CD4-positive, alpha-beta memory T cell (primary cell): ENCODE measurements at regions not wholly inside any gene's neighbourhood (a gene's known extent, or its start where the extent isn't known, plus 50 kb on each side); places are given as distances from the start of the nearest gene placed in this dataset.
"Not testable (repeated sequence)": the region's sequence is repeated elsewhere in the genome, so short reads cannot be mapped to it uniquely, and the experiment has no call there.

Experiments
- CTCF ChIA-PET: fragments of 350-600 bp; sonication (Branson Sonifier 250); formaldehyde crosslinking; loops from one replicate; lab custom pipeline; 2021; ENCODE audit warnings: inconsistent platforms; ENCODE audit not compliant: partially characterized antibody; lab: Charles Lee
- POLR2A ChIA-PET: fragments of 350-600 bp; sonication (Branson Sonifier 250); formaldehyde crosslinking; loops from one replicate; lab custom pipeline; 2021; ENCODE audit not compliant: partially characterized antibody; lab: Charles Lee
- DNase-seq, 5 donors: peaks; one replicate each; pipeline versions ENCODE4 v3.0.0 to v3.0.0-alpha.2; 2020 to 2022; ENCODE audit warnings: mixed read lengths in 1 of 5
- H3K27ac ChIP-seq: one replicate; pipeline ENCODE4 v1.7.0; 2013; ENCODE audit warnings: low read depth, low read length
- H3K27me3 ChIP-seq: 2 replicates; pipeline ENCODE4 v1.7.0; 2013; ENCODE audit warnings: mild to moderate bottlenecking, low read length, moderate library complexity; ENCODE audit not compliant: insufficient read depth
- H3K36me3 ChIP-seq: 2 replicates; pipeline ENCODE4 v1.7.0; 2013; ENCODE audit warnings: mild to moderate bottlenecking, low read length, moderate library complexity; ENCODE audit not compliant: insufficient read depth
- H3K4me1 ChIP-seq: 2 replicates; pipeline ENCODE4 v1.7.0; 2013; ENCODE audit warnings: mild to moderate bottlenecking, low read length, moderate library complexity; ENCODE audit not compliant: insufficient read depth
- H3K4me3 ChIP-seq, 2 donors: one replicate each; pipeline ENCODE4 v1.7.0; 2013; ENCODE audit warnings: low read length in 2 of 2, mild to moderate bottlenecking in 1 of 2
- H3K9me3 ChIP-seq, 2 donors: one replicate each; pipeline ENCODE4 v1.7.0; 2013; ENCODE audit warnings: low read length in 2 of 2, control low read depth in 1 of 2; ENCODE audit not compliant: control insufficient read depth in 1 of 2
- H3K27ac Mint-ChIP-seq, 7 donors: one replicate each; pipeline ENCODE4 v1.8.0; 2020 to 2021; ENCODE audit warnings: mixed read lengths in 7 of 7, mild to moderate bottlenecking in 6 of 7, inconsistent platforms in 3 of 7, moderate library complexity in 3 of 7
- H3K27me3 Mint-ChIP-seq, 2 donors: one replicate each; pipeline ENCODE4 v1.8.0; 2020 to 2021; ENCODE audit warnings: mixed read lengths in 2 of 2
- H3K36me3 Mint-ChIP-seq, 2 donors: one replicate each; pipeline ENCODE4 v1.8.0; 2020 to 2021; ENCODE audit warnings: mixed read lengths in 2 of 2, inconsistent platforms in 1 of 2, mild to moderate bottlenecking in 1 of 2
- H3K4me1 Mint-ChIP-seq, 4 donors: one replicate each; pipeline ENCODE4 v1.8.0; 2020 to 2021; ENCODE audit warnings: mixed read lengths in 4 of 4, mild to moderate bottlenecking in 1 of 4
- H3K4me3 Mint-ChIP-seq, 8 donors: one replicate each; pipeline ENCODE4 v1.8.0; 2020 to 2021; ENCODE audit warnings: mixed read lengths in 8 of 8, mild to moderate bottlenecking in 7 of 8, moderate library complexity in 6 of 8, inconsistent platforms in 3 of 8
- H3K9me3 Mint-ChIP-seq, 8 donors: one replicate each; pipeline ENCODE4 v1.8.0; 2020 to 2021; ENCODE audit warnings: mixed read lengths in 8 of 8, mild to moderate bottlenecking in 5 of 8, inconsistent platforms in 3 of 8, moderate library complexity in 1 of 8
- intact Hi-C: fragments of 100-400 bp; cut with micrococcal nuclease; formaldehyde crosslinking; loops from one replicate; pipeline ENCODE4 v1.15.1; 2023

GRCh38 chr4:189667386-189667785, 273.3 kb upstream of the FRG1 start:
- H3K4me1 ChIP-seq, POLR2A ChIA-PET, H3K27ac ChIP-seq, H3K27me3 Mint-ChIP-seq, H3K9me3 ChIP-seq, H3K9me3 Mint-ChIP-seq, H3K27me3 ChIP-seq, H3K27ac Mint-ChIP-seq, intact Hi-C loops, DNase-seq, H3K36me3 Mint-ChIP-seq, H3K36me3 ChIP-seq, H3K4me3 ChIP-seq, H3K4me3 Mint-ChIP-seq, H3K4me1 Mint-ChIP-seq, CTCF ChIA-PET: not testable (repeated sequence)

- H3K4me3 Mint-ChIP-seq, H3K4me1 Mint-ChIP-seq, H3K27ac Mint-ChIP-seq, H3K27ac ChIP-seq, H3K4me1 ChIP-seq, intact Hi-C loops, H3K36me3 Mint-ChIP-seq, CTCF ChIA-PET, H3K36me3 ChIP-seq, H3K27me3 ChIP-seq, POLR2A ChIA-PET, H3K9me3 Mint-ChIP-seq, H3K9me3 ChIP-seq, H3K4me3 ChIP-seq, DNase-seq, H3K27me3 Mint-ChIP-seq: not testable (repeated sequence)
Observed at GRCh38 chr4:189697675-189698245, 242.9 kb upstream of the FRG1 start.

GRCh38 chr4:189703000-189703399, 237.7 kb upstream of the FRG1 start:
- H3K4me3 Mint-ChIP-seq, H3K27me3 ChIP-seq, H3K27ac ChIP-seq, H3K4me1 Mint-ChIP-seq, H3K27ac Mint-ChIP-seq, DNase-seq, H3K4me3 ChIP-seq, CTCF ChIA-PET, H3K4me1 ChIP-seq, H3K27me3 Mint-ChIP-seq, H3K9me3 Mint-ChIP-seq, H3K9me3 ChIP-seq, intact Hi-C loops, POLR2A ChIA-PET, H3K36me3 ChIP-seq, H3K36me3 Mint-ChIP-seq: not testable (repeated sequence)

DNA sequence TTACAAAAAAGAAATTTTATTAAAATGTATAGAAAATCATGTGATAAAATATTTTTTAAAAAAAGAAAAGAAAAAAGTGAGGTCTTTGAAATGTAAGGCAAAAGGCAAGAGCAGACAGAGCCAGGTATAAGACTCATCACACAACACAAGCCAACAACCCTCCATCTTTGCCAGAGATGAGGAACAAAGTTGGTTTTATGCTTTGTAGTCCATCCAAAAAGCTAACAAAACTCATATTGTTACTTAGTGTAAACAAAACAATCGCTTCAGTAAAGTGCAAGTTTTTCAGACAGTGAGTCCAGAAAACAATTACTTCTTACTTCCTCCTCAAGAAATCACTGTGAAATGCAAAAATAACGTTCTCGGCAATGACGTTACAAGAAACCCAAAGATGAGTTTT, 233.9 kb upstream of the FRG1 start:
- POLR2A ChIA-PET, H3K4me3 ChIP-seq: not testable (repeated sequence)

GRCh38 chr4:189707227-189707626, 233.4 kb upstream of the FRG1 start:
- intact Hi-C loops, DNase-seq, H3K27ac Mint-ChIP-seq, H3K4me1 Mint-ChIP-seq, H3K4me3 Mint-ChIP-seq, H3K9me3 Mint-ChIP-seq, CTCF ChIA-PET, H3K27ac ChIP-seq, H3K27me3 ChIP-seq, H3K9me3 ChIP-seq, H3K27me3 Mint-ChIP-seq, H3K36me3 Mint-ChIP-seq, H3K36me3 ChIP-seq, H3K4me1 ChIP-seq, POLR2A ChIA-PET, H3K4me3 ChIP-seq: not testable (repeated sequence)

More for the DNA sequence above, 233.9 kb upstream of the FRG1 start:
- H3K9me3 ChIP-seq, H3K27ac ChIP-seq, CTCF ChIA-PET, H3K4me1 Mint-ChIP-seq, H3K27me3 ChIP-seq, H3K27me3 Mint-ChIP-seq, H3K36me3 Mint-ChIP-seq, H3K4me3 Mint-ChIP-seq, H3K9me3 Mint-ChIP-seq, DNase-seq, intact Hi-C loops, H3K4me1 ChIP-seq, H3K27ac Mint-ChIP-seq, H3K36me3 ChIP-seq: not testable (repeated sequence)

DNA sequence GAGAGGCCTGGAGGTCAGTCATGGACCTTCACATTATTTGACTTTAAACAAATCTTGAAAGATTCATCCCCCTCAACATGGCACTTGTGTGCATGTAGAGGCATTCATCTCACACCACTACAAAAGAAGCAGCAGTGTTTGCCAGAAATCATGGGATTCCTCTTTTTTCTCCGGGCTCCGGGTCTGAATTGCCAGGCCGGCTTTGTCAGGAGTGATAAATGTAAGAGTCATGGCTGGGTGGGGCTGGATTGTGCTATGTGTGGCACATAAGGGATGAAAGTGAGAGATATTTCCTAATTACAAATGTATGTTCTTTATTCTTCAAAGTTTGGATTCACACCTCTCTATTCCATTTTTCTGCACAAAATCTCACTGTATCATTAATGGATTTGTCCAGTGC, 228.7 kb upstream of the FRG1 start:
- H3K27ac ChIP-seq, H3K9me3 Mint-ChIP-seq, intact Hi-C loops, H3K27me3 ChIP-seq, H3K4me1 Mint-ChIP-seq, H3K4me3 ChIP-seq, H3K27me3 Mint-ChIP-seq, H3K9me3 ChIP-seq, H3K27ac Mint-ChIP-seq, H3K4me3 Mint-ChIP-seq, H3K36me3 Mint-ChIP-seq, H3K4me1 ChIP-seq, CTCF ChIA-PET, DNase-seq, H3K36me3 ChIP-seq, POLR2A ChIA-PET: not testable (repeated sequence)

DNA sequence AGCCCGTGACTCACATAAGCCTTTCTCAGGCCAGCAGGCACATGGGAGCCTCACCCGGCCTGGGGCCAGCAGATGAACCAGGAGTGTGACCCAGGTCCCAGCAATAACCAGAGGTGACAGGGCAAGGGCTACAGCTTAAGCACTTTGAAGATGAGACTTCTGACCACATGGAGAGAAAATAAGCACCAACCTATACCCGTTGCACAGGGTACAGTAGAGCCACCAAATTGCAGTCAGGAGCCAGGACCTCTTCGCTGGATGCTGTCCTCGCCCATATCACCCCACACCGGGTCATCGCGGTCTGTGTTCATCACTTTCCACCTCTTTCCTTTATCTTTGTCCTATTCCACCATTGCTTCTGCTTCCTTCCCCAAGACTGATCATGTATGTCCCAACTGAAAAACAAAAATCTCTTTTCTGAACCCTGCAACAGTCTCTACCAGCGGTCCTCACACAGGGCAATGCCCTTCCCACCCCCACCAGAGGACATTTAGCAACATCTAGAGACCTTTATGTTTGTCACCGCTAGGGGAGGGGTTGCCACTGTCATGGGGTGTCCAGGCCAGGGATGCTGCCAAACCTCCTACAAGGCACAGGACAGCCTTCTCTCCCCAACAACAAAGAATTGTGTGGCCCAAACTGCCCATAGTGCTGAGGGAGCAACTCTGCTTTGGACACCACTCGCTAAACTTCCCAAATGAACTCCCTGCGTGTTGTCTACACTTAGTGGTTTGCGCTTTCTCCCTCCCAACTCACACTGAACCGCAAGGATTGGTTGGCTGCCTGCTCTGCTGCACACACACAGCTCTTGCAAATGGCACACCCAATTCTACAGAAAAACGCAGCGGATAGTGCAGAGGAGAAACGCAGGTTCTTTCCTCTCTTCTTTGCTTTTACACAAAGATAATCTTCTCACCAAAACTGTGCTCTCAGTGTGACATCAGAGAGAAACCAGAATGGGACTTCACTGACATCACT, 219.4 kb upstream of the FRG1 start:
- H3K36me3 ChIP-seq, H3K4me3 ChIP-seq, POLR2A ChIA-PET, H3K9me3 Mint-ChIP-seq, H3K36me3 Mint-ChIP-seq, H3K27me3 ChIP-seq, CTCF ChIA-PET, DNase-seq, H3K9me3 ChIP-seq, H3K4me1 ChIP-seq, H3K4me1 Mint-ChIP-seq, H3K27ac Mint-ChIP-seq, H3K4me3 Mint-ChIP-seq, H3K27ac ChIP-seq, intact Hi-C loops, H3K27me3 Mint-ChIP-seq: not testable (repeated sequence)
